ENCODE measurements at regions not wholly inside any gene's neighbourhood (a gene's known extent, or its start where the extent isn't known, plus 50 kb on each side); places are given as distances from the start of the nearest gene placed in this dataset.

- TF ChIP-seq POLR2A (IDR thresholded peaks at IDR 0.05): no peak
- no peak for TF ChIP-seq EP300 (IDR thresholded peaks at IDR 0.05)
These were observed 1318.6 kb downstream of the TECRL start for GRCh38 chr4:63090641-63091040.
